ENCODE measurements at regions not wholly inside any gene's neighbourhood (a gene's known extent, or its start where the extent isn't known, plus 50 kb on each side); places are given as distances from the start of the nearest gene placed in this dataset.

DNA sequence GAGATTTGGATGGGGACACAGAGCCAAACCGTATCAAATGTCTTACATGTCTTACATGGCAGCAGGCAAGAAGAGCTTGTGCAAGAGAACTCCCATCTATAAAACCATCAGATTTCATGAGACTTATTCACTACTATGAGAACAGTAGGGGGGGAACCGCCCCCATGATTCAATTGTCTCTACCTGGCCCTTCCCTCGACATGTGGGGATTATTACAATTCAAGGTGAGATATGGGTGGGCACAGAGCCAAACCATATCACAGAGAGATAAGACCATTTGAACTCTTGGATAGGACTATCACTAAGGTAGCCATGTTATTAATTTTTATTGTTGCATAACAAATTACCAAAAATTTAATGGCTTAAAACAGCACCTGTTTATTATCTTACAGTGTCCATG, 611.7 kb downstream of the SOX6 start:
- Histone ChIP-seq H3K9ac (ENCODE audit: extremely low read depth, low read length, poor library complexity, severe bottlenecking) (no peak overlapping the region), H3K9me3 (ENCODE audit: control insufficient read depth, low read length) (peaks cover 17% of the 10 kb centered on the region), H3K27ac (ENCODE audit: low read depth, low read length) (no peak overlapping the region), H3K4me1 (ENCODE audit: control insufficient read depth, insufficient read depth, low read length) (no peaks in the 10 kb centered on the region), H3K36me3 (ENCODE audit: control insufficient read depth, insufficient read depth, low read length) (no peaks in the 10 kb centered on the region), H3K27me3 (ENCODE audit: control insufficient read depth, insufficient read depth, low read length, poor library complexity, severe bottlenecking) (no peaks in the 10 kb centered on the region), H3K4me3 (ENCODE audit: low read length) (peak overlapping the region; percentile 26)
- no peak overlapping the region for H3K27ac Mint-ChIP-seq
- H3K9me3 Mint-ChIP-seq: no peaks in the 10 kb centered on the region
- 100% methylated on average over 3 of the region's 3 CpGs; no CpG with 5 or more reads in 1 of the 2 experiments for WGBS, 2 experiments (ENCODE audit: insufficient coverage in 1 of 2, insufficient read length in 1 of 2)
- TF ChIP-seq, protein P1, sequence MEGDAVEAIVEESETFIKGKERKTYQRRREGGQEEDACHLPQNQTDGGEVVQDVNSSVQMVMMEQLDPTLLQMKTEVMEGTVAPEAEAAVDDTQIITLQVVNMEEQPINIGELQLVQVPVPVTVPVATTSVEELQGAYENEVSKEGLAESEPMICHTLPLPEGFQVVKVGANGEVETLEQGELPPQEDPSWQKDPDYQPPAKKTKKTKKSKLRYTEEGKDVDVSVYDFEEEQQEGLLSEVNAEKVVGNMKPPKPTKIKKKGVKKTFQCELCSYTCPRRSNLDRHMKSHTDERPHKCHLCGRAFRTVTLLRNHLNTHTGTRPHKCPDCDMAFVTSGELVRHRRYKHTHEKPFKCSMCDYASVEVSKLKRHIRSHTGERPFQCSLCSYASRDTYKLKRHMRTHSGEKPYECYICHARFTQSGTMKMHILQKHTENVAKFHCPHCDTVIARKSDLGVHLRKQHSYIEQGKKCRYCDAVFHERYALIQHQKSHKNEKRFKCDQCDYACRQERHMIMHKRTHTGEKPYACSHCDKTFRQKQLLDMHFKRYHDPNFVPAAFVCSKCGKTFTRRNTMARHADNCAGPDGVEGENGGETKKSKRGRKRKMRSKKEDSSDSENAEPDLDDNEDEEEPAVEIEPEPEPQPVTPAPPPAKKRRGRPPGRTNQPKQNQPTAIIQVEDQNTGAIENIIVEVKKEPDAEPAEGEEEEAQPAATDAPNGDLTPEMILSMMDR (conservative IDR thresholded peaks at IDR 0.05): no peak
- no peak overlapping the region for H3K4me3 Mint-ChIP-seq
- no peaks in the 10 kb centered on the region for H3K27me3 Mint-ChIP-seq (ENCODE audit: insufficient read depth)
- no peaks in the 10 kb centered on the region for H3K4me1 Mint-ChIP-seq
- no peaks in the 10 kb centered on the region for H3K36me3 Mint-ChIP-seq (ENCODE audit: low read depth)
- no peak for DNase-seq

DNA sequence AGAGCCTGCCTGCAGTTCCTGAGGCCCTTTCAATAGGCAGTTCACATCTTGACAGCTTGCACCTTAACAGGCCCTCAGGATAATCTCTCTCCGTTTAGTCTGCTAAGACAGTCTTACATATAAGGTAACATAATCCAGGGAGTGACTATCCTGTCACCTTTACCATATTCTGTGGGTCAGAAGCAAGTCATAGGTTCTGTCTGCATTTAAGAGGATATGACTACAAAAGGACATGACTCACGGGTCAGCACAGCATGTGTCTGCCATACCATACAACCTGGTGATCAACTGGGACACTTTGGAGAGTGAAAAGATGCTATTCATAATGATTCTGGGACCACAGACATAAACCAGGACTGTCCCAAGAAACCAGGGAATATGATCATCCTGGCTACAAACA, 611.1 kb downstream of the SOX6 start:
- no peaks in the 10 kb centered on the region for H3K27me3 ChIP-seq (ENCODE audit: control insufficient read depth, insufficient read depth, low read length, poor library complexity, severe bottlenecking)
- Mint-ChIP-seq H3K27ac (no peak overlapping the region), H3K27me3 (ENCODE audit: insufficient read depth) (no peaks in the 10 kb centered on the region), H3K9me3 (no peaks in the 10 kb centered on the region), H3K4me1 (no peaks in the 10 kb centered on the region), H3K4me3 (no peak overlapping the region), H3K36me3 (ENCODE audit: low read depth) (no peaks in the 10 kb centered on the region)
- no peak overlapping the region for H3K9ac ChIP-seq (ENCODE audit: extremely low read depth, low read length, poor library complexity, severe bottlenecking)
- H3K9me3 ChIP-seq (ENCODE audit: control insufficient read depth, low read length): peaks cover 17% of the 10 kb centered on the region
- H3K36me3 ChIP-seq (ENCODE audit: control insufficient read depth, insufficient read depth, low read length): no peaks in the 10 kb centered on the region
- no peak overlapping the region for H3K4me3 ChIP-seq (ENCODE audit: low read length)
- no peak for DNase-seq
- TF ChIP-seq, protein P1 (conservative IDR thresholded peaks at IDR 0.05): no peak
- H3K27ac ChIP-seq (ENCODE audit: low read depth, low read length): no peak overlapping the region
- 96 to 100% methylated on average over 1 to 2 of the region's 2 CpGs for WGBS, 2 experiments (ENCODE audit: insufficient coverage in 1 of 2, insufficient read length in 1 of 2)
- no peaks in the 10 kb centered on the region for H3K4me1 ChIP-seq (ENCODE audit: control insufficient read depth, insufficient read depth, low read length)

DNA sequence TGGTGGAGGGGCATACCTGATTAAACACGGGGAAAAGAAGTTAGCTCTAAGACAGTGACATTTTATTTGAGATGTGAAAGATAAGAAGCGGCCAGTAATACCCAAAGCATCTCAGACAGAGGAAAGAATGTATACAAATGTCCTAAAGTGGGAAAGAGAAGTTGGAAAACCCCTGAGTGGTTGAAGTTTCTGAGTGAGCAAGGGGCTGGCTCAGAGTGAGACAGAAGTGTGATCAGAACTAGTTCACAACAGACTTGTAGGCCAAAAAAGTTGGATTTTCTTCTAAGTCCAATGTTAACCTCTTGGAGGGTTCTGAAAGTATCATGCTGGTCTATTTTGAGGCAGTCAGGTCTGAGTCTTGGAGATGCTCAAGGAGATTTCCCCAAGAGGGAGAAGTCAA, 608.7 kb downstream of the SOX6 start:
- H3K9me3 Mint-ChIP-seq: no peaks in the 10 kb centered on the region
- H3K27me3 Mint-ChIP-seq (ENCODE audit: insufficient read depth): no peaks in the 10 kb centered on the region
- no peaks in the 10 kb centered on the region for H3K4me1 Mint-ChIP-seq
- Histone ChIP-seq H3K27ac (ENCODE audit: low read depth, low read length) (no peak overlapping the region), H3K4me1 (ENCODE audit: control insufficient read depth, insufficient read depth, low read length) (peaks cover under 1% of the 10 kb centered on the region), H3K4me3 (ENCODE audit: low read length) (no peak overlapping the region), H3K36me3 (ENCODE audit: control insufficient read depth, insufficient read depth, low read length) (no peaks in the 10 kb centered on the region), H3K27me3 (ENCODE audit: control insufficient read depth, insufficient read depth, low read length, poor library complexity, severe bottlenecking) (no peaks in the 10 kb centered on the region), H3K9me3 (ENCODE audit: control insufficient read depth, low read length) (peaks cover 17% of the 10 kb centered on the region), H3K9ac (ENCODE audit: extremely low read depth, low read length, poor library complexity, severe bottlenecking) (no peak overlapping the region)
- no peaks in the 10 kb centered on the region for H3K36me3 Mint-ChIP-seq (ENCODE audit: low read depth)
- H3K27ac Mint-ChIP-seq: no peak overlapping the region
- TF ChIP-seq, protein P1 (conservative IDR thresholded peaks at IDR 0.05): no peak
- H3K4me3 Mint-ChIP-seq: no peak overlapping the region
- DNase-seq: no peak
- WGBS, 2 experiments (ENCODE audit: insufficient coverage in 1 of 2, insufficient read length in 1 of 2): 97 to 100% methylated on average over 1 to 2 of the region's 2 CpGs

All from endodermal cell (in vitro differentiated cells).